GM12865 (cell line): ENCODE measurements at regions not wholly inside any gene's neighbourhood (a gene's known extent, or its start where the extent isn't known, plus 50 kb on each side); places are given as distances from the start of the nearest gene placed in this dataset.

Source experiments
- DNase-seq: peaks from one replicate; pipeline ENCODE4 v3.0.0; 2010; ENCODE audit warnings: low read depth
- H3K4me3 ChIP-seq: 2 replicates; pipeline ENCODE4 v1.5.1; 2011; ENCODE audit warnings: mild to moderate bottlenecking, low read depth, low read length, control low read depth
- CTCF ChIP-seq: IDR thresholded peaks from 2 replicates; pipeline ENCODE4 v1.5.1; 2011; ENCODE audit warnings: low read length, control low read depth, low read depth, inconsistent platforms; ENCODE audit not compliant: insufficient read depth; ENCODE audit errors: missing control alignments

GRCh38 chr14:22500954-22501726 is 87.9 kb downstream of the DAD1 start:
- TF ChIP-seq CTCF, result no peak
- no peak for DNase-seq
- H3K4me3 ChIP-seq, result no peak overlapping the region

- TF ChIP-seq CTCF, result no peak
- no peak overlapping the region for H3K4me3 ChIP-seq
- DNase-seq, result no peak
Measured at GRCh38 chr14:22500525-22500924, 88.5 kb downstream of the DAD1 start.

GRCh38 chr14:22497671-22498093 is 91.3 kb downstream of the DAD1 start:
- no peak overlapping the region for H3K4me3 ChIP-seq
- no peak for DNase-seq
- no peak for TF ChIP-seq CTCF

GRCh38 chr14:22497144-22497423 is 91.9 kb downstream of the DAD1 start:
- H3K4me3 ChIP-seq, result no peak overlapping the region; the same call in 1 of the 2 replicates
- TF ChIP-seq CTCF, result no peak
- peak; percentile 33 for DNase-seq

GRCh38 chr14:22494486-22495135 is 94.4 kb downstream of the DAD1 start:
- no peak for TF ChIP-seq CTCF
- DNase-seq, result peak; percentile 33
- H3K4me3 ChIP-seq, result peak overlapping the region; percentile 15; the same call in 1 of the 2 replicates

- TF ChIP-seq CTCF, result no peak
Measured at GRCh38 chr14:22493753-22494152, 95.3 kb downstream of the DAD1 start.

More at GRCh38 chr14:22493753-22494152, 95.3 kb downstream of the DAD1 start:
- H3K4me3 ChIP-seq, result no peak overlapping the region
- no peak for DNase-seq
